Suprapubic skin (tissue), 4 donors: ENCODE measurements at regions not wholly inside any gene's neighbourhood (a gene's known extent, or its start where the extent isn't known, plus 50 kb on each side); places are given as distances from the start of the nearest gene placed in this dataset.

ENCODE experiments used
- CTCF ChIP-seq, 2 donors: fragments of 200-600 bp in 1 of 2; fragments of 450-650 bp in 1 of 2; sonication (generic) in 1 of 2; IDR thresholded peaks; one replicate each; pipeline ENCODE4 v1.5.1; 2016 to 2019; ENCODE audit warnings: antibody characterized with exemption in 2 of 2, mild to moderate bottlenecking in 1 of 2, moderate library complexity in 1 of 2
- EP300 ChIP-seq: sonication (generic); formaldehyde crosslinking; IDR thresholded peaks from one replicate; pipeline ENCODE4 v1.6.1; 2017; ENCODE audit warnings: antibody characterized with exemption
- POLR2A ChIP-seq, 2 donors: fragments of 450-650 bp; IDR thresholded peaks; one replicate each; pipeline ENCODE4 v1.6.1; 2017; ENCODE audit warnings: antibody characterized with exemption in 2 of 2, mild to moderate bottlenecking in 2 of 2, moderate library complexity in 2 of 2
- POLR2AphosphoS5 ChIP-seq, 3 donors: sonication (generic); formaldehyde crosslinking; IDR thresholded peaks; one replicate each; pipeline ENCODE4 v1.6.1; 2017; ENCODE audit warnings: antibody characterized with exemption in 3 of 3

DNA sequence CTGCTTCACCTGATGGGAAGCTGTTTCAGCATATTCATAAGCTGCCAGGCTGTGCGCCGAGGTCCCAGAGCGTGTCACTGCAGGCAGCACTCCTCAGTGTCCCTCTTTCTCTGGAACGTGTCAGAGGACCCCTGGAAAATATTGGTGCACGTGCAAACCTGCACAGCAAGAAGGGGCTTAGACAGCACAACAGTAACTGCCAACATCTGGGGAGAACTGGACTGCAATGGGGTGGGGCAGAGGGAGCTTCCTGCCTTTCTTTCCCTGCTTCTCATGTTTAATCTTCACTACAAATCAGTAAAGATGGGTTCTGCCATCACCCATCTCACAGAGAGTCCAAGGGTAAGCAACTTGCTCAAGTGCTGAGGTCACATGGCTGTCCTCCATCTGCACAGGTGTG lies 86.5 kb upstream of the GPR26 start:
- TF ChIP-seq CTCF (IDR thresholded peaks at IDR 0.05) (no peak), EP300 (no peak), POLR2A (IDR thresholded peaks at IDR 0.05) (no peak), POLR2AphosphoS5 (IDR thresholded peaks at IDR 0.05) (no peak)
